K562 (cell line): ENCODE measurements at regions not wholly inside any gene's neighbourhood (a gene's known extent, or its start where the extent isn't known, plus 50 kb on each side); places are given as distances from the start of the nearest gene placed in this dataset.

Experiments
- ATAC-seq: fragments of 200-7000 bp; cut with Tn5 transposase; 3 replicates; pipeline ENCODE4 v1.9.1; 2020; ENCODE audit warnings: moderate library complexity
- BruUV-seq: library from RNA; stranded (reverse); fragments of 400-500 nt; replicated peaks from 2 replicates; lab custom pipeline; 2021; lab: Mats Ljungman, UMichigan
- CTCF ChIA-PET: fragments of 300-600 bp; formaldehyde crosslinking; extraction: SDS; loops from one replicate; lab custom pipeline; 2021; ENCODE audit warnings: low intra/inter-chr PET ratio; lab: Yijun Ruan, JAX
- POLR2A ChIA-PET: fragments of 300-600, 350-650 bp; sonication (Branson Sonifier 250); formaldehyde crosslinking; extraction: SDS; loops from one replicate; lab custom pipeline; 2021; ENCODE audit warnings: antibody characterized with exemption, inconsistent platforms; lab: Yijun Ruan, JAX
- DNase-seq, 4 experiments: peaks; one replicate each; pipeline versions ENCODE4 v3.0.0 to v3.0.0-alpha.2; 2011 to 2018; ENCODE audit warnings: low spot score in 3 of 4, mixed read lengths in 3 of 4; ENCODE audit errors: extremely low read depth in 1 of 4
- FAIRE-seq: peaks from 2 replicates; lab custom pipeline; 2011; peaks lifted over from hg19 to GRCh38; lab: Jason Lieb, UNC
- H2AFZ ChIP-seq: 2 replicates; pipeline ENCODE4 v1.6.0; 2011; ENCODE audit warnings: low read depth, low read length, control low read depth, inconsistent platforms
- H3K27ac ChIP-seq: fragments of 200-600 bp; 3 replicates; pipeline ENCODE4 v1.8.0; 2011; ENCODE audit warnings: low read depth, mild to moderate bottlenecking, control low read depth, inconsistent platforms, low read length, moderate library complexity, mixed read lengths; ENCODE audit errors: extremely low read depth
- H3K27me3 ChIP-seq, 2 experiments: fragments of 300-600 bp in 1 of 2; 2 replicates in 1 of 2; 3 replicates in 1 of 2; pipeline versions ENCODE4 v1.6.0 to v1.8.0; 2011; ENCODE audit warnings: inconsistent platforms in 2 of 2, low read length in 2 of 2, mild to moderate bottlenecking in 1 of 2, mixed read lengths in 1 of 2, moderate library complexity in 1 of 2; ENCODE audit not compliant: control insufficient read depth in 2 of 2, insufficient read depth in 2 of 2
- H3K36me3 ChIP-seq: fragments of 300-600 bp; 3 replicates; pipeline ENCODE4 v1.8.0; 2011; ENCODE audit warnings: mild to moderate bottlenecking, low read length, inconsistent platforms; ENCODE audit not compliant: control insufficient read depth, insufficient read depth
- H3K4me1 ChIP-seq, 2 experiments: fragments of 200-600 bp in 1 of 2; replicated peaks in 1 of 2; 2 replicates in 1 of 2; 3 replicates in 1 of 2; pipeline versions ENCODE4 v1.5.1 to v1.8.0; 2011; ENCODE audit warnings: inconsistent platforms in 2 of 2, low read length in 2 of 2, mild to moderate bottlenecking in 1 of 2, mixed read lengths in 1 of 2, moderate library complexity in 1 of 2; ENCODE audit not compliant: control insufficient read depth in 2 of 2, insufficient read depth in 2 of 2
- H3K4me2 ChIP-seq: 2 replicates; pipeline ENCODE4 v1.6.1; 2011; ENCODE audit warnings: low read length, control low read depth, inconsistent platforms, mixed read lengths; ENCODE audit not compliant: insufficient read depth
- H3K4me3 ChIP-seq: fragments of 200-600 bp; sonication (generic), shearing (Covaris generic); 2 replicates; pipeline ENCODE4 v1.5.1; 2016; ENCODE audit warnings: control low read depth, inconsistent platforms
- H3K79me2 ChIP-seq: fragments of 200-600 bp; 3 replicates; pipeline ENCODE4 v1.8.0; 2011; ENCODE audit warnings: low read length, inconsistent platforms; ENCODE audit not compliant: control insufficient read depth, insufficient read depth
- H3K9ac ChIP-seq, 2 experiments: 2 replicates each; pipeline versions ENCODE4 v1.6.0 to v1.6.1; 2011; ENCODE audit warnings: low read depth in 2 of 2, low read length in 2 of 2, control low read depth in 1 of 2, inconsistent platforms in 1 of 2, mild to moderate bottlenecking in 1 of 2, mixed read lengths in 1 of 2; ENCODE audit not compliant: insufficient read depth in 1 of 2
- H3K9me1 ChIP-seq: one replicate; pipeline ENCODE4 v1.6.0; 2011; ENCODE audit warnings: inconsistent platforms, mild to moderate bottlenecking, low read length, moderate library complexity; ENCODE audit not compliant: control insufficient read depth, insufficient read depth
- H3K9me3 ChIP-seq: replicated peaks from 2 replicates; pipeline ENCODE4 v1.5.1; 2011; ENCODE audit warnings: low read depth, low read length, inconsistent platforms; ENCODE audit not compliant: control insufficient read depth, insufficient read depth
- H4K20me1 ChIP-seq: replicated peaks from 2 replicates; pipeline ENCODE4 v1.6.1; 2011; ENCODE audit warnings: low read length, inconsistent platforms, mixed read lengths; ENCODE audit not compliant: control insufficient read depth, insufficient read depth
- CEBPZ ChIP-seq: fragments of 150-350 bp; IDR thresholded peaks from 2 replicates; pipeline ENCODE4 v1.6.1; 2014; ENCODE audit warnings: low read depth, mild to moderate bottlenecking, low read length, borderline replicate concordance
- HCFC1 ChIP-seq: IDR thresholded peaks from 2 replicates; pipeline ENCODE4 v1.6.1; 2012; ENCODE audit warnings: low read depth, low read length, improper control_type of control experiment
- HNRNPUL1 ChIP-seq: fragments of 200-400 bp; formaldehyde crosslinking; IDR thresholded peaks from 2 replicates; pipeline ENCODE4 v1.6.1; 2017; ENCODE audit warnings: low read length
- JUNB ChIP-seq: fragments of 450-650 bp; formaldehyde crosslinking; conservative IDR thresholded peaks from 2 replicates; pipeline ENCODE4 v1.4.0; 2020; ENCODE audit warnings: mild to moderate bottlenecking
- LEF1 ChIP-seq: fragments of 450-650 bp; IDR thresholded peaks from 2 replicates; pipeline ENCODE4 v1.6.1; 2016; ENCODE audit warnings: mild to moderate bottlenecking
- MAFK ChIP-seq: IDR thresholded peaks from 2 replicates; pipeline ENCODE4 v1.6.1; 2011; ENCODE audit warnings: low read length, improper control_type of control experiment
- MYBL2 ChIP-seq, 2 experiments: fragments of 450-650 bp in 1 of 2; sonication (generic) in 1 of 2; formaldehyde crosslinking in 1 of 2; IDR thresholded peaks; 2 replicates each; pipeline versions ENCODE4 v1.6.1 to v1.8.1; 2017 to 2022; ENCODE audit warnings: borderline replicate concordance in 1 of 2, inconsistent platforms in 1 of 2, low read depth in 1 of 2, mild to moderate bottlenecking in 1 of 2, missing genetic modification reagents in 1 of 2, moderate library complexity in 1 of 2
- OTX1 ChIP-seq: fragments of 450-650 bp; formaldehyde crosslinking; IDR thresholded peaks from 2 replicates; pipeline ENCODE4 v1.4.0; 2022; ENCODE audit warnings: mild to moderate bottlenecking
- ZFP36 ChIP-seq: fragments of 150-350 bp; IDR thresholded peaks from 2 replicates; pipeline ENCODE4 v1.6.1; 2018; ENCODE audit warnings: low read length, low read depth; ENCODE audit not compliant: partially characterized antibody
- ZNF75A ChIP-seq: fragments of 450-650 bp; formaldehyde crosslinking; IDR thresholded peaks from 2 replicates; pipeline ENCODE4 v1.4.0; 2020; ENCODE audit warnings: mild to moderate bottlenecking
- WGBS: fragments of 100-300 bp; shearing (Covaris generic); methylation state at CpG from one replicate; pipeline ENCODE4 v1.1.6; 2016; ENCODE audit warnings: low coverage, mixed read lengths; ENCODE audit not compliant: insufficient coverage; ENCODE audit errors: missing lambda C conversion rate; 5-methylcytosine and 5-hydroxymethylcytosine counted together
- in situ Hi-C: fragments of 300-500 bp; cut with MboI; formaldehyde crosslinking; loops from 4 replicates; pipeline ENCODE4 v1.15.0; 2018; ENCODE audit warnings: inconsistent platforms, mixed read lengths
- intact Hi-C: fragments of 100-400 bp; cut with micrococcal nuclease; formaldehyde crosslinking; loops from 2 replicates; pipeline ENCODE4 v1.14.2; 2022

- TF ChIP-seq ZFP36 = no peak
- TF ChIP-seq, all 486 proteins: peak for 0
- no peaks in the 10 kb centered on the region for H3K27me3 ChIP-seq
- no peak overlapping the region for H3K4me2 ChIP-seq
- no peaks in the 10 kb centered on the region for H4K20me1 ChIP-seq
- CTCF ChIA-PET = no interaction called here
- no peak overlapping the region for H3K27ac ChIP-seq
- POLR2A ChIA-PET = no interaction called here
- in situ Hi-C loops = no loop called here
- intact Hi-C loops = no loop called here
- H3K79me2 ChIP-seq = no peaks in the 10 kb centered on the region
- ATAC-seq (no peak), FAIRE-seq (no peak), DNase-seq (no peak)
- no peak overlapping the region for H3K9ac ChIP-seq
- WGBS = 8% methylated on average over 12 of the region's 12 CpGs
- H3K4me1 ChIP-seq = no peaks in the 10 kb centered on the region
- no peak overlapping the region for H3K4me3 ChIP-seq
- no peak overlapping the region for H2AFZ ChIP-seq
- H3K9me1 ChIP-seq = no peaks in the 10 kb centered on the region
- H3K9me3 ChIP-seq = no peaks in the 10 kb centered on the region
- H3K36me3 ChIP-seq = no peaks in the 10 kb centered on the region
- no TSS peak for BruUV-seq
Observed at GRCh38 chr7:116098175-116098574, 67.6 kb upstream of the TFEC start.

- Histone ChIP-seq H3K4me2 (no peak overlapping the region), H2AFZ (no peak overlapping the region), H3K9me3 (no peaks in the 10 kb centered on the region), H3K4me3 (no peak overlapping the region), H3K79me2 (no peaks in the 10 kb centered on the region), H4K20me1 (no peaks in the 10 kb centered on the region), H3K9me1 (no peaks in the 10 kb centered on the region), H3K36me3 (no peaks in the 10 kb centered on the region), H3K4me1 (no peaks in the 10 kb centered on the region), H3K9ac (no peak overlapping the region), H3K27ac (no peak overlapping the region), H3K27me3 (no peaks in the 10 kb centered on the region)
- WGBS = 3% methylated on average over 2 of the region's 2 CpGs
- ChIA-PET POLR2A (no interaction called here), CTCF (no interaction called here)
- FAIRE-seq (no peak), DNase-seq (no peak), ATAC-seq (no peak)
- in situ Hi-C loops = no loop called here
- intact Hi-C loops = no loop called here
- BruUV-seq = no TSS peak
- TF ChIP-seq CEBPZ = no peak
- TF ChIP-seq LEF1 = no peak
- TF ChIP-seq OTX1 (CRISPR knock-in tag) = no peak
- no peak for TF ChIP-seq HCFC1
- no peak for TF ChIP-seq ZNF75A (CRISPR knock-in tag)
- no peak for TF ChIP-seq JUNB (CRISPR knock-in tag)
- no peak for TF ChIP-seq MAFK
- no peak for TF ChIP-seq MYBL2 (IDR thresholded peaks at IDR 0.05; ENCODE audit: low read depth)
- TF ChIP-seq MYBL2 (CRISPR knock-in tag; IDR thresholded peaks at IDR 0.05; ENCODE audit: borderline replicate concordance) = no peak
- no peak for TF ChIP-seq HNRNPUL1
Observed at GRCh38 chr7:116100626-116101025, 70.1 kb upstream of the TFEC start.
